ENCODE measurements at regions not wholly inside any gene's neighbourhood (a gene's known extent, or its start where the extent isn't known, plus 50 kb on each side); places are given as distances from the start of the nearest gene placed in this dataset.
"Not testable (repeated sequence)": the region's sequence is repeated elsewhere in the genome, so short reads cannot be mapped to it uniquely, and the experiment has no call there.

DNA sequence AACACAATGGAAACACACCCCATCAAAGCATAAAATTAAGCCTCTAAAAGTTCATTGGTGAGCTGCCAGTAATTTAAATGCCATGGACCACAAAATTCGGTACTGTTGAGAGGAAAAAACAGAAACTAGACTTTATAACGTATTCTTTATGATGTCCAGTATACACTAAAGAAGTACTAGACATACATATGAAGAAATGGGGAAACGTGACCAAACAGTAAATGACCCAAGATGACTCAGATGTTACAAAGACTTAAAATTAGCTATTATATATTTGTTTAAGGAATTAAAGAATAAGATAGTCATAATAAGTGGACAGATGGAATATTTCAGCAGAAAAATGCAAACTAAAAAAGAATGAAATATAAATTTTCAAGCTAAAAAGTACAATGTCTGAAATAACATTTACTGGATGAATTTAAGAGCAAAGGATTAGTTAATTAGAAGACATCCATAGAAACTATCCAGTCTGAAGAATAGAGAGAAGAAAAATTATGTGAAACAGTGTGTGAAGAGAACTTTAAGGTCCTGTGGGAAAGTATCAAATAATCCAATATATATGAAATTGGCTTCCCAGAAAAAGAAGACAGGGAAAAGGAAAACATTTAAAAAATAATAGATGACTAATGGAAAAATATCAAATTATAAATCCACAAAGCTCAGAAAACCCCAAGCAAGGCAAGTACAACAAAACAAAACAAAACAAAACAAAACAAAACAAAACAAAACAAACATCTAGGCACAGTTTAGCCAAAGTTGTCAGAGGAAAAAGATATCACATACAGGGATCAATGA, 69.4 kb downstream of the SAMD9 start:
- no peak for DNase-seq (ENCODE audit: low read depth in 3 of 3)

DNA sequence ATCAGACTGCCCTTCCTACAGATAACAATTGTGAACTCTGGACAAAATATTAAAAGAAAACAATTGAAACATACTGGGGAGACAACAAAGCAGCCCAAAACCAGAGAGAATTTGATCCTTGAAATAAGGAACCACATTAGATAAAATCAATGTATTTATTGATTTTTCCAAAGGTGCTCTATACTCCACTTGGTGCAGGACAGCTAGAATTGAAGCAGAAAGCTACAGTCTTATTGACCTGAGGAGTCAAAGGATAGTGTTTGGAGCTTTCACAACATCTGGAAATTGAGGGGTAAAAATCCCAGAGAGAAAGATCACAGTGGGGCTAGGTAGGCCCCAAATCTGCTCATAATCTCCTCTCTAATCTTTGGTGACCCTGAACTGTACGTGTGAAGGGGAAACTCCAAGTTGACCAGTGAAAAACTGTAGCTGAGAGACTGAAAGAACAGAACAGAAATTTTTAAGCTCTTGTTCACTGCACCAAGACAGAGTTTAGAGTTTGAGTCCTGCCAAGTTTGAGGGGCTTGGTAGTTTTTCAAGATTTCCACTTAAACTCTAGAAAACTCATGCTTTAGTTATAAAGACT, 70.2 kb downstream of the SAMD9 start:
- DNase-seq (ENCODE audit: low read depth in 3 of 3) = no peak

DNA sequence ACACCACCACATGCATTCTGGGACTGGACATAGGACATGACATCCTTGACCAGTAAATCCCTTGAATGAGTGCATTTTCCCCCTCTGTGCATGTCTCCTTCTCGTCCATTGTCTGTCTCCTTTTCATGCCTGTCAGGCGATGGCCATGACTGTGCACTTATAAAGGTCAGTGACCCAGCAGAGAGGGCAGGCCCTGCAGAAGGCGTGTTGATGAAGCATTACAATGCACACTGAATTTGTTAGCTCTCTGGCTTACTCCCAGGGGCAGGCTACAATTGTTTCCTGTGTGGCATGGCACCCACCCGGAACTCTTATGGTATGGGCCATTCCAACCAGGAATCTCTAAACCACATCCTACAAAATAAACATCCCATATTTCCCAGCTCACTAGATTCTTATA, 71.1 kb downstream of the SAMD9 start:
- no peak for DNase-seq (ENCODE audit: low read depth in 3 of 3)

DNA sequence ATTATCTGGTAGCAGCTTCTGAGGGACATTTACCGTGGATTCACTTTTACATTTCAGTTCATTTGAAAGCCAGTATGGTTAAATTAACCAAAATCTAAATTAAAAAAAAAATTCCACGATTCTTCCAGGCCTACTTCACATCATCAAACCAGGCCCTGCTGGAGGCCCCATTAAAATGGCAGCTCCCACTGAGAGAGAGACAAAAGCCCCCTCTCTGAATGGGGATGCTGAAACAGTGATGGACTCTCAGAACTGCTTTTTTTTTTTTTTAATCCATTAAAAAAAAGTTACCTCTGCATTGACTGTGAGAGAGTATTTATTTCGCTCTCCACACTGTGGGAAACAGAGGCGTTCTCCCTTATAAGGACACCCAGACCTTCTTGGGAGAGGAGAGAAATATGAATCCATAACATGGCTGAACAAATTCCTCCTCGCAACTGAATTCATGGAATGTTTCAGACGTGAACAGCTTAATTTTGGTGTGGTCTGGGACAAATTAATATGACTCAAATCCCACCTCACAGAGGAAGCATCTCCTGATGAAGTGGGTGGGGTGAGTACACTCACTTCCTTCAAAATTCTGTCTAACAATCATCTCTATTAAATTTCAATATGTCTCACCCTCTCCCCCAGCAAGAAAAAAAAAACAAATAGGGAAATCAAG, 73.5 kb downstream of the SAMD9 start:
- DNase-seq (ENCODE audit: low read depth in 3 of 3) = no peak

DNA sequence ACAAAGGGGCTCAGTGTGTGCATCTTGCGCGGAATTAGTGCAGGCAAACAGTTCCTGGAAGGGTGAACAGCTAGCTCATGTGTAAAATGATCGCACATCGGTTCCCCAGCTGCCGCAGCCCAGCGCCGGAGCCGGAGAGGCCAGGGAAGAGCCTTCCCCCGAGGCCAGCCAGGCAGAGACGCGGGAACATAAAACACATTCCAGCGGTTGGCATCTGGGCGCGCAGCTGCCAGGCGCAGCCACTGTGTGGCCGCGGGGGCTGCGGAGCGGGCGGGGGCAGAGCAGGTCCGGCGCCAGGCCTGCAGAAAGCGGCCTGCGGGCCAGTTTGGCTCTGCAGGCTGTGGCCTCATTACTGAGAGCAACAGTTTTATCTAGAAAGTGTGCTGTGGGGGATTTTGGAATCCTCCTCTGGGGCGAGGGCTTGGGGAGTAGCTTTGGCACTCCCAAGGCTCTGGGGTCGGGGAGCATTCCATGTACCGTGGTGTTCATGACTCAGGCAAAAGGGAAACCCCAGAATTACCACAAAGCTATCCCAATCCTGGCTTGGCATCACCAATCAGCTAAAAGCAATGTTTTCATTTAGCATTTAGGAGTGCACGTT, 74.3 kb downstream of the SAMD9 start:
- DNase-seq (ENCODE audit: low read depth in 3 of 3) = no peak

DNA sequence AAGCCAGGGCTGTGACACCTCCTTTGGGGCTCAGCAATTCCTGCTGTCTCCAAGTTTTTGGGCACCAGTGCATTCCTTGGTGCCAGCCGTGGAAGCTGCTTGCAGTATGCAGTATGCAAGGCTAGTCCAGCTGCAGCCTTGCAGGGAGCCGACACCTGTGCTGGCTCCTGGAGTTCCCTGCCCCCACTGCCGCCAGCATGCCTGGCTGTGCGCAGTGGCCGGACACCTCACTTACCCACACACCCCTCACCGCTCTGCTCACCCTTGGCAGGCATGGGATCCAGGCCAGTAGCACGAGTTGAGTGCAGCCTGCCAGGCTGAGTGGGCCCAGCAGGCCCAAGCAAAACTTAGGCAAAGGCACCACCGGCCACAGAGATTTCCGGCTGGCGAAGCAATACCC, 77.4 kb downstream of the SAMD9 start:
- no peak for DNase-seq (ENCODE audit: low read depth in 3 of 3)

DNA sequence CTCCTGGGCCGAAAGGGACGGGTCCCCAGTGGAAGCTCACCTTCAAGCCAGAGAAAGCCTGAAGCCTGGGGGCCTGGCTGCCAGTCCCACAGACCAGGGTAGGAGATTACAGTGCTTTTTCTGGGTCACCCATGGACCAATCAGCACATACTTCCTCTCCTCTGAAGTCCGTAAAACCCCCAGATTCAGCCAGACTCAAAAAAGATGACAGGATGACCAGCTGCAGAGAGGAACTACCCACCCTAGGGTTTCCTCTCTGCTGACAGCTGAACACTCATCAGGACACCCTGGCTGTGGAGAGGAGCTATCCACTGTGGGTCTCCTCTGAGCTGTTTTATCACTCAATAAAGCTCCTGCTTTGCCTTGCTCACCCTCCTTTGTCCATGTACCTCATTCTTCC, 78.0 kb downstream of the SAMD9 start:
- no peak for DNase-seq (ENCODE audit: low read depth in 3 of 3)

DNA sequence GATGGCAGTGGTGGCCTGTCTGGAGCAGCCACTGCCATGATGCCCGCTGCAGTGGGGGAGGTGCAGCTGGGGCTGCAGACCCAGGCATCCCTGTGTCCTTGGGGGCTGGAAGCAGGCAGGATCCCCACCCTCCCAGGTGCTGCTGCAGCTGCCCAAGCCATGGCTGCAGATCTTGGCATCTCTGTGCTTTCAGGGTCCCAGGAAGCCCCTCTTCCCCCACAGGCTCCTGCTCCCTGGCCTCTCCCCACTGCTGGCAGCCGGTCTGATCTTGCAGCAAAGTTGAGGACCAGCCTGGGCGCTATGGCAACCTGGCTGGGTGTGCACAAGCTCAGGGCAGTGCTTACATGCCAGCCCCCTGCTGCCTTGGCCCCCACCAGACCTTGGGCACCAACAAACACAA, 78.5 kb downstream of the SAMD9 start:
- DNase-seq (ENCODE audit: low read depth in 3 of 3) = no peak

DNA sequence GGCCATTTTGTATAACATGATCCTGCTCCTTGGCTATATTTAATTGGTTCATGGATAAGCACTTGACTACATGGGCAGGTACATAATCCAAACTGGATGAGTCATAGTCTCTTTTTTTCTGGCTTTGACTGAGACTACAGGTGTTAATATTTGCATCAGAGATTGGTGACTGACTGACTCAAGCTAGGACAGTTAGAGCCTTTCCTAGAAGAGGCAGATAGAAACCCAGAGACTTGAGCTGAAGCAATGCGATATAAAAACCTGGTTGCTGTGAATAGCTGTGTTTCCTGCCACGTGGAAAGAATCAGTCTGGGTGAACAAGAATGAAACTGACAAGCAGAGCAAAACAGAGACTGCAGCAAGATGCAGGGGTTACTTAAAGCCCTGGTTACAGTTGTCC, 81.0 kb downstream of the SAMD9 start:
- no peak for DNase-seq (ENCODE audit: low read depth in 3 of 3)

DNA sequence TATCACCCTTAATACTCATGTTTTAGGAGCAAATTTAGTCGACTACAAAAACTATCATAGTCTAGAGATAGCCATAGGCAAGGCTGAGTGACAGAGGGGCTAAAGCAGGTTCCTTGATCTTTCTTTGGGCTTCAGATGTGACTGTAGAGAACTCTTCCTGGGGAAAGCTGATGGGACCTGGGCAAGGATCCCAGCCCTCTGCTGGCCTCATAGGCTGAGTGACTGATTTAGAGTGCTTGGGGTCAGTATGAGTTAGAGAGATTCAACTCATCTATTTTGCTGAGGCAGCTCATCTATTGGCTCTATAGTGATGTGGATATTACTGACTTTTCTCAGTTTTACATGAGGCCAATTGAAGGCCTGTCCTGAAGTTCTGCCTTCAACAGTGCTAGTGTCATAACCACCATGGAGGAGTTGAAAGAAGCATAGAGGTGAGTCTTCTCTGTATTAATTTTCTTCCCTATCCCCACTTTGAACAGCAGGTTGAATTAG, 81.6 kb downstream of the SAMD9 start:
- DNase-seq (ENCODE audit: low read depth in 3 of 3) = no peak

DNA sequence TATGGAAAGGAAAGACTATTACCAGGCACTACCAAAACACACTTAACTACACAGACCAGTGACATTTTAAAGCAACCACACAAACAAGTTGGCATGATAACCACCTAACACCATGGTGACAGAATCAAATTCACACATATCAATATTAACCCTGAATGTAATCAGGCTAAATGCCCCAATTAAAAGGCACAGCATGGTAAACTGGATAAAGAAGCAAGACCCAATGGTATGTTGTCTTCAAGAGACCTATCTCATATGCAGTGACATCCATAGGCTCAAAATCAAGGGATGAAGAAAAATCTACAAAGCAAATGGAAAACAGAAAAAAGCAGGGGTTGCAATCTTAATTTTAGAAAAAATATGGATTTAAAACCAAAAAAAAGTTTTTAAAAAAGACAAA, 86.0 kb downstream of the SAMD9 start:
- no peak for DNase-seq (ENCODE audit: low read depth in 3 of 3)

DNA sequence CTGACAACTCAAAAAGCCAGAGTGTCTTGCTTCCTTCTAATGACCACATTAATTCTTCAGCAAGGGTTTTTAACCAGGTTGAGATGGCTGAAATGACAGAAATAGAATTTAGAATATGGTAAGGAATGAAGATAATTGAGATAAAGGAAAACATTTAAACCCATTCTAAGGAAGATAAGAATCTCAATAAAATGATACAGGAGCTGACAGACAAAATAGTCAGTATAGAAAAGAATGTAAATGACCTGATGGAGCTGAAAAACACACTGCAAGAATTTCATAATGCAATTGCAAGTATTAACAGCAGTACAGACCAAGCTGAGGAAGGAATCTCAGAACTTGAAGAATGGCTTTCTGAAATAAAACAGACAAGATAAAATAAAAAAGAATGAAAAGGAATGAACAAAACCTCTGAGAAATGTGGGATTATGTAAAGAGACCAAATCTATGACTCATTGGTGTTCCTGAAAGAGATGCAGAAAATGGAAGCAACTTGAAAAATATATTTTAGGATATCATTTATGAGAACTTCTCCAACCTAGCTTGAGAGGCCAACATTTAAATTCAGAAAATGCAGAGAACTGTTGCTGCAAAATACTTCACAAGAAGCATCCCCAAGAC, 87.1 kb downstream of the SAMD9 start:
- DNase-seq (ENCODE audit: low read depth in 3 of 3) = no peak

DNA sequence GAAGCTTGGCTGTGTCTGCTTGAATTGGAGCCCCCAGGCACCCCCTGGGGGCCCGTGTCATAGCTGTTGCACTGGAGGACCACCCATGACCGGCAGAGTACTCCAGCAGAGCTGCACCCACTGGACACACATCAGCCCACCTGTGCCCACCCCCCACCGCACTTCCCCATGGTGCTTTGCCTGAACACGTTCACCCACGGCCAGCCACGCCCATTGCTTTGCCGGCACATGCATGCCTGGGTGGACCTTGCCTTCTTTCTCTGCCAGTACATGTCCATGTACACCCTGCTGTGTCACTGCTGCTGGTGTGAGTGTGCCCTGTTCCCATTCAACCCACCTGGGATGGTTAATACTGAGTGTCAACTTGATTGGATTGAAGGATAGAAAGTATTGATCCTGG, 88.7 kb downstream of the SAMD9 start:
- no peak for DNase-seq (ENCODE audit: low read depth in 3 of 3)

DNA sequence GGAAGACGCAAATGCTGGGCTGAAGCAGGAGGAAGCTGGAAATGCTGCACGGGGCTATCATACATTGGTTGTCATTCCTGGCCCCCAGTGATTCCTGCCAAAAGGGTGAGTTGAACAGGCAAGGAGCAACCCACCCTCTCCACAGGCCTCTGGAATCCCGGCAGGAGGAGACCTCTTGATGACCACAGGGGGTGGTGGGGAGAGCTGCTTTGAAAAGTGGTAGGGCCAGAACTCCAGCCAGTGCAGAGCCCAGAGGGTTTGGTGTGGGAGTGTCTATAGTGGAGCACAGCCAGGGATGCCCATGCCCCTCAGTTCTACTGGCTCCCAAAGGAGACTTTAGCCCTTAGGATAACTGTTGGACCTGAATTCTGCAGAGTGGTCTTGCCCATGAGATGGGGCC, 89.2 kb downstream of the SAMD9 start:
- DNase-seq (ENCODE audit: low read depth in 3 of 3) = no peak

DNA sequence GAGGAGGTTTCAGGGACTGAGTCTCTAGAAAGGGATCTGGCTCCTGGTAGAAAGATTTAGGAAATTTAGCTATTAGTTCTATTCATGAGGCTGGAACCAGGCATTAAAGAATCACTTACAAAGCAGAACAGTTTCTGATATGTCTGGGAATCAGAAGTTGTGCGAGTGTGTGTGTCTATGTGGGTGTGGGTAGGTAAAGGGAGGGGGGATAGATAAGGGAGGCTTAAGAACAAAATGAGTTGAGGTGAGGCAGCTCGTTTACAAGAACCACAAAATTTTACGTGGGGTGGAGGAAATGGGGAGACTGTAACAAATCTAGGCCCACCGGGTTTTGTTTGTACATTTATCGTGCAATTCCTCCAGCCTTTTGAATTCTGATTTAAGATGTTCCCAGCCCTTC, 90.7 kb downstream of the SAMD9 start:
- no peak for DNase-seq (ENCODE audit: low read depth in 3 of 3)

DNA sequence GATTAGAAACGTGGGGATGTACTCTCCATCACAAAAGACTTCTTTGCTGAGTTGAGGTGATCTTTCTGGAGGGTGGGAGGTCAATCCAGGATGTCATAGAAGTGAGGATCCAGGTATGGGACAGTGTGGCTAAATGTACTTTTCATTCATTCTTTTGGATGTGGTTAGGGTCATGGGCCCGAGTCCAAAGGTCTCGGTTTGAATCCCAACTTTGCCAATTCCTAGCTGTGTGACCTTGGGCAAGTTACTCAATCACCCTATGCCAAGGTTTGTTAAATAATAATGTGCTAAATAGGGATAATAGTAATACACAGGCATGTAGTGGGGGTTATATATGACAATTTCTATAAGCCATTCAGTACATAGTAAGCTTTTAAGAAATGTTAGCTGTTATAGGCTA, 91.4 kb downstream of the SAMD9 start:
- DNase-seq (ENCODE audit: low read depth in 3 of 3) = no peak

DNA sequence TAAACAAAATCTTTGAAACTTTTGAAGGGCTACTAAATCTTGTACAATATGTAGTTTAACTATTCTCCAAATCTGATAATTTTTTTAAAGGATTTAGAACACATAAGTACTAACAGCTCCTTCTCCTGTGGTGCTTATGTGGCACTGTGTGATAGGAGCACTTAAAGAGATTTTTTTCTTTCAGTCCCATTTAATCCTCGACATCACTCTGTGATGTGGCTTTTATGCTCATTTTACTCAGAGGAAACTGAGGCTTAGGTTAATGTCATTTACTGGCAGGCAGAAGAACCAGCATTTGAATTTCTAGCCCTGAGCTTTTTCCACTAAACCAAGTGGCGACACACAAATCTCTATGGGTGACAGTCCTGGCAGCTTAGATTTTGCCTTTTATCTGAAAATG, 92.4 kb downstream of the SAMD9 start:
- no peak for DNase-seq (ENCODE audit: low read depth in 3 of 3)

DNA sequence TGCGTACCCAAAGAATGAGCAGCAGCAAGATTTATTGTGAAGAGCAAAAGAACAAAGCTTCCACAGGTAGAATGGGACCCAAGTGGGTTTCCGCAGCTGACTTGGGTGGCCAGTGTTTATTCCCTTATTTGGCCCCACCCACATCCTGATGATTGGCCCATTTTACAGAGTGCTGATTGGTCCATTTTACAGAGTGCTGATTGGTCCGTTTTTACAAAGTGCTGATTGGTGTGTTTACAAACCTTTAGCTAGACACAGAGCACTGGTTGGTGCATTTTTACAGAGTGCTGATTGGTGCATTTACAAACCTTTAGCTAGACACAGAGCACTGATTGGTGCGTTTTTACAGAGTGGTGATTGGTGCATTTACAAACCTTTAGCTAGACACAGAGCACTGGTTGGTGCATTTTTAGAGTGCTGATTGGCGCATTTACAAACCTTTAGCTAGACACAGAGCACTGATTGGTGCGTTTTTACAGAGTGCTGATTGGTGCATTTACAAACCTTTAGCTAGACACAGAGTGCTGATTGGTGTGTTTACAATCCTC, 94.8 kb downstream of the SAMD9 start:
- not testable (repeated sequence) for DNase-seq (ENCODE audit: low read depth in 3 of 3)

DNA sequence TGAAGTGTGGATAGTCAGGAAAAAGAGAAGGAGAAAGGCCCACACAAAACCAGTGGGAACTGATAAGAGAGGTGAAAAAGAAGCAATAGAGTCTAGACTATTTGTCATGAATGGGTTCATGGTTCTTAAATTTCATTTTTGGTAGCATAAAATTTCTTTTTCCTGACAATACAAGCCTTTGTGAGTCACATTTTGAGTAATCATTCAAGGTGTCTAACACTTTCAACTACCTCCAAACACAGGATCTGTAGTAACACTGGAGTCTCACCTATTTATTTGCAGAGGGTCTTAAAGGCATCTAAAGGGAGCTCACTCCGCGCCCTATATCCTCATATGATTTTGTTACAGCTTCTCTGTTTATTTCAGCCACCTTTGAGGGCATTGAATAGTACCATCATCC, 96.0 kb downstream of the SAMD9 start:
- no peak for DNase-seq (ENCODE audit: low read depth in 3 of 3)

DNA sequence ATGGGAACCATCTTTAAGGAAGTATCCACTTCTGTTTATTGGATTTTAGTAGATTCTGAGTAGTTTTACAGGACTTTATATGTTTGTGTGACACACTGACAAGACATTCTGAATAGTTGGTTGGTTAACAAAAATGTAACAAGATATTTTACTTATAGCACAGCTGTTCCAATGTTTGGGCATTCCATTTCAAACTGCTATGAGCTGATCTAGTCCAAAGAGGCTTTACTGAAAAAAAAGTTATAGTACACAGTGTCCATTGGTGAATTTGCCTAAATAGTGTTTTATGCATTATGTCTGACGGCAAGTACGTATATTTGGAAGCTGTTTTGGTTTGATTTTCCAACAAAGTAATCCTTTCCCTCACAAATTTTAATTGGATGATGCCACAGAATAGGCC, 99.1 kb downstream of the SAMD9 start:
- no peak for DNase-seq (ENCODE audit: low read depth in 3 of 3)

DNA sequence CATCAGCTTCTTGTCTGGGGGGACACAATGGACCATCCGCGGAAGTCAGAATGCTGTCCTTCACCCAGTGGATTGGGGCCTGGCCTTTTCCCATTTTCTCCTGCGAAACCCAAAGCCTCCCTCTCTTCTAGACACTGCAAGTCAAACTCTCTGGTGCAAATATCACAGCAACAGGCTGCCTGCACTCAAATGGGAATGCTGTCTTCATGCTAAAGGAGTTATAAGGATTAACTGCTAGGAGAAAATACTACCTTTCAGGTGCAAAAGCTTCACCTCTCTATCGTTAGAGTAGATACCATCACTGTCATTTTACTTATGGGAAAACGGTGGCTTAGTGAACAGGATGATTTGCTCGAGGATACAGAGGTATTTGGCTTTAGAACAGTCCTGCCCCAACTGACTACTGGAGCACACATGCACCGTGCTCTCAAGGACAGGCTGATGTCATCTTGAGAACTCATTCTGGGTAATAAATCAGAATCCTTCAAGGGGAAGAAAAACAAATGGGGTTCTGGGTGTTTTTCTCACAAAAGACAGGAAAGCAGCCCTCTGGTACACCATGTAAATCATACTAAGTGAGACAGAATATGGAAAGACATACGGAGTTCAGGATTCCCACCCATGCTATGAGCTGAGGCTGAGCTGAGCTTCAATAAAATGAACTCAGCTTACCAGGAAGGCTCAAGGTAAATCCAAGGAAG, 100.9 kb downstream of the SAMD9 start:
- DNase-seq (ENCODE audit: low read depth in 3 of 3) = no peak

All from stimulated activated CD4-positive, alpha-beta T cell treated with anti-CD3 and anti-CD28 coated beads, TNF-alpha, amount 100 ng/mL, for 4 hours (primary cell).